NCI-H345 (cell line): ENCODE measurements at regions not wholly inside any gene's neighbourhood (a gene's known extent, or its start where the extent isn't known, plus 50 kb on each side); places are given as distances from the start of the nearest gene placed in this dataset.
"Not testable (repeated sequence)": the region's sequence is repeated elsewhere in the genome, so short reads cannot be mapped to it uniquely, and the experiment has no call there.

Experiments
- DNase-seq: peaks from one replicate; lab custom pipeline; 2025; lab: John Stamatoyannopoulos, UW

GRCh38 chrX:114272096-114272686 lies 311.7 kb upstream of the HTR2C start:
- no peak for DNase-seq

- DNase-seq = not testable (repeated sequence)
These were observed 313.5 kb upstream of the HTR2C start for GRCh38 chrX:114270371-114270770.

GRCh38 chrX:114268643-114269042 lies 315.2 kb upstream of the HTR2C start:
- no peak for DNase-seq

- DNase-seq = no peak
These were observed 316.7 kb upstream of the HTR2C start for GRCh38 chrX:114267142-114267541.

GRCh38 chrX:114252186-114252585 lies 331.7 kb upstream of the HTR2C start:
- no peak for DNase-seq

- DNase-seq = no peak
These were observed 332.3 kb upstream of the HTR2C start for GRCh38 chrX:114251575-114251974.

- no peak for DNase-seq
These were observed 362.4 kb upstream of the HTR2C start for GRCh38 chrX:114221445-114221844.

GRCh38 chrX:114210879-114211278 lies 373.0 kb upstream of the HTR2C start:
- DNase-seq = no peak

- DNase-seq = no peak
These were observed 382.3 kb upstream of the HTR2C start for GRCh38 chrX:114201622-114202021.

- DNase-seq = no peak
These were observed 402.7 kb upstream of the HTR2C start for GRCh38 chrX:114181195-114181594.

- no peak for DNase-seq
These were observed 405.8 kb upstream of the HTR2C start for GRCh38 chrX:114178126-114178525.

GRCh38 chrX:114167276-114167675 lies 416.6 kb upstream of the HTR2C start:
- DNase-seq = not testable (repeated sequence)

- no peak for DNase-seq
These were observed 417.3 kb upstream of the HTR2C start for GRCh38 chrX:114166601-114167000.

GRCh38 chrX:114165537-114165936 lies 418.3 kb upstream of the HTR2C start:
- no peak for DNase-seq

GRCh38 chrX:114162068-114162735 lies 421.7 kb upstream of the HTR2C start:
- no peak for DNase-seq

- no peak for DNase-seq
These were observed 431.1 kb upstream of the HTR2C start for GRCh38 chrX:114152801-114153200.

GRCh38 chrX:114152130-114152529 lies 431.8 kb upstream of the HTR2C start:
- no peak for DNase-seq

GRCh38 chrX:114134465-114134864 lies 449.4 kb upstream of the HTR2C start:
- DNase-seq = no peak

GRCh38 chrX:114127411-114128025 lies 456.4 kb upstream of the HTR2C start:
- no peak for DNase-seq

GRCh38 chrX:114127005-114127404 lies 456.9 kb upstream of the HTR2C start:
- no peak for DNase-seq

GRCh38 chrX:114101081-114101480 lies 482.8 kb upstream of the HTR2C start:
- no peak for DNase-seq

GRCh38 chrX:114097866-114098265 lies 486.0 kb upstream of the HTR2C start:
- no peak for DNase-seq

GRCh38 chrX:114097427-114097826 lies 486.5 kb upstream of the HTR2C start:
- DNase-seq = no peak

- DNase-seq = no peak
These were observed 488.1 kb upstream of the HTR2C start for GRCh38 chrX:114095789-114096188.
